AG04449 (cell line): ENCODE measurements at regions not wholly inside any gene's neighbourhood (a gene's known extent, or its start where the extent isn't known, plus 50 kb on each side); places are given as distances from the start of the nearest gene placed in this dataset.

Experiments
- CTCF ChIA-PET: fragments of 350-600 bp; formaldehyde crosslinking; extraction: SDS; loops from one replicate; lab custom pipeline; 2021; ENCODE audit warnings: antibody characterized with exemption; lab: Yijun Ruan, JAX
- POLR2A ChIA-PET: fragments of 400-600, 350-600 bp; formaldehyde crosslinking; extraction: SDS; loops from one replicate; lab custom pipeline; 2020; ENCODE audit warnings: antibody characterized with exemption, inconsistent platforms; lab: Yijun Ruan, JAX
- DNase-seq: peaks from one replicate; pipeline ENCODE4 v3.0.0-alpha.2; 2010; ENCODE audit warnings: low read depth, low spot score
- H3K4me3 ChIP-seq: 2 replicates; pipeline ENCODE4 v1.5.1; 2011; ENCODE audit warnings: low read depth, mild to moderate bottlenecking, control low read depth, low read length
- TF ChIP-seq, protein P1 (sequence below): IDR thresholded peaks from one replicate; pipeline ENCODE4 v1.5.1; 2011; ENCODE audit warnings: mild to moderate bottlenecking, moderate library complexity, low read length, control low read depth, inconsistent platforms; ENCODE audit not compliant: insufficient read depth; ENCODE audit errors: missing control alignments

GRCh38 chr11:23013509-23013908 lies 153.2 kb upstream of the CCDC179 start:
- ChIA-PET CTCF (interaction anchor here (0.9 kb wide), 1 partner anchor 10 kb away, joined by 4 read pairs; no protein-coding TSS in a partner anchor), POLR2A (no interaction called here)

DNA sequence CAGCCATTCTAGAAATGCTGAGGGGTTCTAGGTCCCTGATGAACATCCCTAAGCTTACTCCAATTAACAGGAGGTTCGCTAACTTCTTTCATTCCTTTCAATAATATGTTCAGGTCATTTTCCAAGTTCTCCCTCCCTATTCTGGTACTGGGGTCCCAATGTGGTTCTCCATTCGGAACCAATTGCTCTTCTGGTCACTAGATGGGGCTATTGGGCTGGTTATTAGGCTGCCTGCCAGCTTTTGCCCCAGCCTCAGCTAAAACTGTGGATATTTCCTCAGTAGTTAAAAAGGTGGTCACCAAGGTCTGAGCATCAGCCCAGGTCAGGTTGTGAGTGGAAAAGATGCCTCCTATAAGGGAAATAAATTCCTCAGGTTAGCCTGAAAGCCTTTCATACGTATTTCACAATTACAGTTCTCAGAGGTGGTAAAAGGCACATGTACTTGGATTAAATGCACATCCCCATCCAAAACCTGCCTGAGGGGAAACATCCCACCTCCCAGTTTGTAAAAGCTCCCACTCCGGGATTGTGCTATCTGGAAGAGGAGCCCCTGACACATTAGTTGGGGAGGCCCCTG lies 161.1 kb upstream of the CCDC179 start:
- DNase-seq, result no peak
- POLR2A ChIA-PET, result no interaction called here
- H3K4me3 ChIP-seq, result no peak overlapping the region
- TF ChIP-seq, protein P1, sequence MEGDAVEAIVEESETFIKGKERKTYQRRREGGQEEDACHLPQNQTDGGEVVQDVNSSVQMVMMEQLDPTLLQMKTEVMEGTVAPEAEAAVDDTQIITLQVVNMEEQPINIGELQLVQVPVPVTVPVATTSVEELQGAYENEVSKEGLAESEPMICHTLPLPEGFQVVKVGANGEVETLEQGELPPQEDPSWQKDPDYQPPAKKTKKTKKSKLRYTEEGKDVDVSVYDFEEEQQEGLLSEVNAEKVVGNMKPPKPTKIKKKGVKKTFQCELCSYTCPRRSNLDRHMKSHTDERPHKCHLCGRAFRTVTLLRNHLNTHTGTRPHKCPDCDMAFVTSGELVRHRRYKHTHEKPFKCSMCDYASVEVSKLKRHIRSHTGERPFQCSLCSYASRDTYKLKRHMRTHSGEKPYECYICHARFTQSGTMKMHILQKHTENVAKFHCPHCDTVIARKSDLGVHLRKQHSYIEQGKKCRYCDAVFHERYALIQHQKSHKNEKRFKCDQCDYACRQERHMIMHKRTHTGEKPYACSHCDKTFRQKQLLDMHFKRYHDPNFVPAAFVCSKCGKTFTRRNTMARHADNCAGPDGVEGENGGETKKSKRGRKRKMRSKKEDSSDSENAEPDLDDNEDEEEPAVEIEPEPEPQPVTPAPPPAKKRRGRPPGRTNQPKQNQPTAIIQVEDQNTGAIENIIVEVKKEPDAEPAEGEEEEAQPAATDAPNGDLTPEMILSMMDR, result peak; percentile 65
- CTCF ChIA-PET, result interaction anchor here (1.0 to 3.7 kb wide), 23 partner anchors 15 to 1485 kb away, joined by 3 to 16 read pairs (median 4); no protein-coding TSS in a partner anchor

More at GRCh38 chr11:23013509-23013908, 153.2 kb upstream of the CCDC179 start:
- no peak for DNase-seq
- TF ChIP-seq, protein P1, result no peak
- no peak overlapping the region for H3K4me3 ChIP-seq

GRCh38 chr11:23022854-23023253 lies 162.6 kb upstream of the CCDC179 start:
- TF ChIP-seq, protein P1, result no peak
- ChIA-PET POLR2A (no interaction called here), CTCF (interaction anchor here (1.1 to 3.7 kb wide), 6 partner anchors 10 to 1364 kb away, joined by 3 to 16 read pairs (median 4); no protein-coding TSS in a partner anchor)
- H3K4me3 ChIP-seq, result no peak overlapping the region
- DNase-seq, result no peak

DNA sequence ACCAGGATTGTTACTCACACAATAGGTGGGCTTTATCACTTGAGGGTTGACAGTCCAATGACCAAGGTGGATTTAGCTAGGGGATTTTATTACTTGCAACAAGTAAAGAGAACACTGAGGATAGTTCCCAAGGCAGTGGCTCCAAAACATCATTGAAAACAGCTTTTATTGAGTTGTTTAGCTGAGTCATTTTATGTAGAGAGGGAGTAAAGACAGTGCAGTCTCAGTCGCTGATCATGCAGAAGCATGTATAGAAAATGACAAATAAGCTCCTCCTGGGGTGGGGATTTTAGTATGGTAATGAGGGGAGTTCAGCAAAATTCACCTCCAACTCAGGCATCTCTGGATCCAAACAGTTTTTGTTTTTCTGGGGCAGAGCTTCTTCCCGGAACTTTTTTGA lies 163.0 kb upstream of the CCDC179 start:
- ChIA-PET POLR2A (no interaction called here), CTCF (interaction anchor here (1.1 to 3.7 kb wide), 2 partner anchors 10 to 87 kb away, joined by 4 to 14 read pairs; no protein-coding TSS in a partner anchor)
- H3K4me3 ChIP-seq, result no peak overlapping the region
- TF ChIP-seq, protein P1, result no peak
- DNase-seq, result no peak

DNA sequence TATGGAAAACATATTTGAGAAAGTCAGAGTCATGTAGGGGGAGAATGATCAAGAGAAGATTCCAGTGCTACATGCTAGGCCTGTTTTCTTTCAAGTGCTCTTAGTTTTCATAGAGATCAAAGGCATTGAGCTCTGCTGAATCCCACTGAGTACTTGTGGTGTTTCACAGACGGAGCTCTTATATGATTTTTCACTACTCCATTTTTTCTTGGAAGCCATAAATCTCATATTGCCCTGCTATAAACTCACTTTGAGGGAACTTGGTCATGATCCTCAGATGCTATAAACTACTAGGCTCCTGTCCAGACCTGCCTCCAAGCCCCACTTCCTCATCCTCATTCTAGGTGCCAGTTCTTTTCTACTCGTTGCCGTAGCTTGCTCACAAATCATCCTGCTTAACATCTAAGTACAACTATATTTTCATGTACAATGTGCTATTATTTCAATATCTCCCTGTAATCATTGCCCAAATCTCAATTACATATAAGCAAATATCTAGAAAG lies 180.8 kb upstream of the CCDC179 start:
- no peak overlapping the region for H3K4me3 ChIP-seq
- ChIA-PET POLR2A (no interaction called here), CTCF (no interaction called here)
- no peak for DNase-seq
- TF ChIP-seq, protein P1, result no peak

GRCh38 chr11:23058656-23059055 lies 198.4 kb upstream of the CCDC179 start:
- POLR2A ChIA-PET, result no interaction called here
- CTCF ChIA-PET, result no interaction called here
- TF ChIP-seq, protein P1, result no peak
- no peak for DNase-seq
- H3K4me3 ChIP-seq, result no peak overlapping the region
